ENCODE measurements at regions not wholly inside any gene's neighbourhood (a gene's known extent, or its start where the extent isn't known, plus 50 kb on each side); places are given as distances from the start of the nearest gene placed in this dataset.

DNA sequence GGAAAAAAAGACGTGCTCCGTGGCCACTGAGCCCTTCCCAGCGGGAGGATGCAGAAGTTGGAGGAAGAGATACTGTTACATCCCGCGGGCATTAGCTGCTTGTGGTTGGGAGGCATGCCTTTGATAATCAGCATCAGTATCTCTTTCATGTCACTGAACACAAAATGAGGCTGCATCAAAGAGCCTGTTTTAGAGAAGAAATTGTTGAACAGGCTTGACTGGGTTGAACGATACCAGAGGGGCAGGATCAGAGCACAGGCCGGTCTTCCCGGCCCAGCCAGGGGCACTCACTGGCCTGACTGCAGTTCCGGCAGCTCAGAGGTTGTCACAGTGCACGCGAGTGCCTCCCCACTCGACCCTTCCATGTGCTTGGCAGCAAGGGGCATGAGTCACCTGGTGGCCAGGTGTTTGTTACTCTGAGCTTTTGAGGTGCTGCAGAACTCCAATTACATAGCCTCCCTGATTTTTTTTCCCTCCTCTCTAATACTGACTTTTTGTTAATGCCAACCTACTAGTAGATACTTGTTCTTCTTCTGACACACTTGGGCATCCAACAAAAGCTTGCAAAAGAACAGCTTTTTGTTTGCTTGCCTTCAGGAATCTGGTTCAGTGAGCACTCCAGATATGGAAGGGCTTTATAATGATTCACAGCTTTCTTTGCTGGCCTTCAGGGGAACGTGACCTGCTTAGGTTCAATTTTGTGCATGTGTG lies 121.6 kb downstream of the VAPA start:
- DNase-seq = no peak

DNA sequence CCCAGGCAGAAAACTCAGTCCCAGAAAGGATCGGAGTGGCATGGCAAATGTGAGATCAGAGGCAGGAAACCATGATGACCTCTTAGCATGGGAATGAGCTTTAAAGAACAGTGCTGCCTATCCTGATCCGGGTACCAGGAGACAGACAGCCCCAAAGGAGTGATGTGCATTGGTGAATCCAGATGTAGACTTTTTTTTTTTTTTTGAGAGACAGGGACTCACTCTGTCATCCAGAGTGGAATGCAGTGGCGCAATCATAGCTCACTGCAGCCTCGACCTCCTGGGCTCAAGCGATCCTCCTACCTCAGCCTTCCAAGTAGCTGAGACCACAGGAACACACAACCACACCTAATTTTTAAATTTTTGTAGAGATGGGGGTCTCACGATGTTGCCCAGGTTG lies 122.7 kb downstream of the VAPA start:
- DNase-seq = no peak

DNA sequence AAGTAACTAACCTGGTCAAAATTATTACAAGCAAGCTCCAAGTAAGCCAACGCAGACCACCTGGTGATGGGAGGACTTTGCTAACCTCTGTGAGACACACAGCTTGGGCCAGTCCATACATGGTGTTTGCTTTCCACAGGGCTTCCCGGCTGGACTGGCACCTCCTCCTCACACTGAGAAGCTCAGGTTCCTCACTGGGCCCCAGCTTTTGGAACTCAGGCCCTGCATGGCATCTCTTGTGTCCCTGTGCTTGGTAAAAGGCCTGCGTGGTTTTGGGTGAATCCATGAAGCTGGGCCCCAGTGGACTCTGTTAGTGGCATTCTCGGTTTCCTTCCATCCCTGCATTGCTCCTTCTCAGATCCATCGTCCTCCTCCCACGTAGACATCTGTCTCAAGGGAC lies 123.4 kb downstream of the VAPA start:
- DNase-seq = no peak

DNA sequence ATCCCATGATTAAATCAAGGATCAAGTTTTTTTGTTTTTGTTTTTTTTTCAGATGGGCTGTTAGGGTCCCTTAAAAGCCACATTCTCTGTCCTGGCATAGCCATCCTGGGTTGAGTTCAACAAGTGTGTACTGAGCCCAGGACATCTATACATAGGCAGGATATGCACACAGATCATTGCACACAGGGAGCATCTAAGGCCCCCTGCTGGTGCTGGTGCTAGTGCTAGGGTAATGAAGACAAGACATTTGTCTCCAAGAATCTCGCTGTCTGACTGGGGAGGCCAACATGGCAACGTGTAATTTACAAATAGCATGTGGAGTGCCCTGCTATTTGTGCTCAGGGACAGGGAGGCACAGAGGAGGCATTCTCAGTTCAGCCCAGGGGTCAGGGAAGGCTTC lies 124.5 kb downstream of the VAPA start:
- DNase-seq = no peak

DNA sequence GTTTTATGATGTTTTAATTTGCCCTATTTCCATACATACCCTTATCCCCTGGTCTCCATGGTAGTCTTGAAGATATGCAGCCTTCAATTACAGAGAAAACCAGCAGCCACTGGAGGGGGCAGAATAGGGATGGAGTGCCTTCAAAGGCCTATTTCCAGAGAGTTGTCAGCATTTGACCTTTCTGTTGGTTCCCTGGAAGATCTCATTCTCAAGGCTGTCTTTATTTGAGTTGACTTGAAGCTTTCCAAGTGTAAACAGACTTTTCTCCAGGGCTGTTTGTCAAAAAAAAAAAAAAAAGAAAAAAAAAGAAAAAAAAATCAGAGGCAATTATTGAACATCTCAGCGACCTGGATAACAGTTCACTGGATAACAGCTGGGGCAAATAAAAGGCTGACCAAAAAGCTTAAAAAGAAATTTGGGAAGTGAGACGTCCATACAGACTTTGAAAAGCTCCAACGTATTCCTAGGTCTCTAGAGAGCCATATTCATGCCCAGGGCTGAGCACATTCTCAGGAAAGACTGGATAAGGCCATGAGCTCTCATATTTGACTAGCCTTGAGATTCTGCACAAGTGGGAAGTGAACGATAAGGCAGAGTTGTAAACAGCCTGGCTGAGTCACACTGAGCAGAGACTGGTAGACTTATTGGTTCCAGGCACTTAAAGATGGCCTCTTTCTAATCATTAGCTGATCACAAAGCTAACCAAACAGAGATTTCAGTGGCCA lies 126.6 kb downstream of the VAPA start:
- no peak for DNase-seq

DNA sequence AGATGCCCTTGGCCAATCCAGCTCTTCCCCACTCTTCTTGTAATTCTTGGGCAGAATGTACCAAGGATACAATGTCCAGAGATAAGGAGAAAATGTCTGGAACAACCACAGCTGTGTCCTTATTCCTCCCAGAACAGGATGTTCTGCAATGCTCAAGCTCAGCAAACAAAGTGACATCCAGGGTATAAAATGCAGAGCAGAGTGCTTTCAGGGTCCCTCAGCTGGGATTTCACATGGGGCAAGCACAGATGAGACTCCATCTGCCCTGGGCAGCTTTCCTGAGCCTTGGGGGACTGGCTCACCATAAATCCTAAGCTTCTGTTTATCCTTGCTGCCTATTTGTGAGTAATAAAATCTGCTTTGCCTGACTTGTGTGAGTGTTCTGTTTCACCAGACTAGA lies 127.4 kb downstream of the VAPA start:
- no peak for DNase-seq

DNA sequence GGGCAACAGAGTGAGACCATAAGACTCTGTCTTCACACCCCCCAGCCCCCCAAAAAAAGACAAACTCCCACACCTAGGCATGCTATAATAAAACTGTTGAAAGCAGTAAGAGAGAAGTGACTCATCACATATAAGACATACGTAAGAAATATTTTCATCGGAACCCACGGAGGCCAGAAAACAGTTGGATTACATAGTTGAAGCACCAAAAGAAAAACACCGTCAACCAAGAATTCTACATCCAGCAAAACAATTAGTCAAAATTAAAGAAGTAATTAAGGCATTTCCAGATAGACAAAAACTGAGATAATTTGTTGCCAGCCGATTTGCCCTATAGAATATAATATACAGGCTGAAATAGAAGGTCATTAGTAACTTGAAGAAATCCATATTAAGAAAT lies 128.7 kb downstream of the VAPA start:
- no peak for DNase-seq

DNA sequence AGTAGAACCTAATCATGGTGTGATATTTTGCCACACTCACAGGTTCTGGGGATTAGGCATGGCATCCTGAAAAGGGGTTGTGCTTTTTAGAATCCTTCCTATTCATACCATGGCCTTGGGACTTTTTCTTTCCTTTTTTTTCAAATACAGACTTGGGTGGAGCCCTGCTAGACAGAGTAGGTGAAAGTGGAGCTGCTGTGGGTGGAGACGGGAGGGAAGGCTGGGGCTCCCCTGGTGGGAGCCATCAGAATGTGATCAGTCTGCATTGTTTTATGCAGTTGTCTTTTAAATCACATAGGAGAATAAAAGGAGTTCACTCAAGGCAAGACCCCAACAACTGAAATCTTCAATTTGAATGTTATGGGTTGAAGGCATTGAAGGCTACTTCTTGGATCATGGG lies 130.2 kb downstream of the VAPA start:
- no peak for DNase-seq

DNA sequence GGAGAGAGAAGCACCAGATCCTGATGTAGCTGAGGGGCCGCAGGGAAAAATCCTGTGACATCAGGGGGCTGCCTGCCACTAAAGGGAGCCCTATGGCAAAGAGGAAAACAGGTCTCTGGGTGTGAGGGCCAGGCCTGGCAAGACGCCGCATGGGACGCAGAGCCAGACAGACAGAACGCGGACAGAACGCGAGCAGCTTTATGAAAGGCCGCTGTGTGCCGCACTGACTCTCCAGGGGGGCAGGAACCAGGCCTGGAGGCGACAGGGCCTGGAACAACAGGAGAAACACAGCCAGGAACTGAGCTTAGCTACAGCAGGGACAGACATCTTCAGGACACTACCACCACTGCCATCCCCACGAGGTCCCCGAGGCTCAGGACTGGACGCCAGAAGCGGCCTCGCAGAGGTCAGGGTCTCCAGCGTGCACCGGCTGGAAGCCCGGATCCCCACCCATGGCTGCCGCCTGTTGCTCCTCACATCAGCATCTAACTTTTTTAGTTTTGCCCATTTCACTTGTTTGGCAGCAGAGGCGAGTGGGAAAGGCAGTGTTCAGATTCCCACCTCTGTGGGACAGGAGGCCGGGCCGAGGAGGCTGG lies 131.6 kb downstream of the VAPA start:
- DNase-seq = no peak

DNA sequence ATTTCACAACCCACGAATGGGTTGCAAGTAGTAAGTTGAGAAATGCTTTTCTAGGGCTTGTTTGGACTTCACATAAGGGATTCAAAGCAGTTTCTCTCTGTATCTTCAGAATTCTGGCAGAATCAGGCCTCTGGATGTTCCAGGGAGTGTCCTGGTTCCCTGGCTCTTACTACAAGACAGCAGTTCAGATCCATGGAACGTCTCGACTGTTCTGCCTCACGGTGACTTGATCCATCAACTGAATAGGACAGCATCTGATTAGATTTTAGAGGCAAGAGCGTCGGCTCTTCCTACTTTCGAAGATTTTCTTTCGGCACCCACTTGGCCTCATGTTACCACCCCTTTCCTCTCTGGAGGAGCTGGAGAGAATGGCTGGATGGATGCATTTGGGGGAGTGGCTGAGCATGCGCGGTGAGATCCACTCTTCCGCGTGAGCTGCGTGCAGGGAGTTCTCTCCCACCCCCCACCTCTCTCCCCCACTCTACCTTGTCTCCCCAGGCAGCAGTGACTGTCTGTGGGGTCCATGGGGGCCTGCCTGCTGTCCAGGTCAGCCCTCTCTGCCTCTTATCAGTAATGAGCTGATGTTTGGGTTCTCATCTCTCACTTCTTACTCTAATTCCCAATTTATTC lies 132.5 kb downstream of the VAPA start:
- DNase-seq = no peak

DNA sequence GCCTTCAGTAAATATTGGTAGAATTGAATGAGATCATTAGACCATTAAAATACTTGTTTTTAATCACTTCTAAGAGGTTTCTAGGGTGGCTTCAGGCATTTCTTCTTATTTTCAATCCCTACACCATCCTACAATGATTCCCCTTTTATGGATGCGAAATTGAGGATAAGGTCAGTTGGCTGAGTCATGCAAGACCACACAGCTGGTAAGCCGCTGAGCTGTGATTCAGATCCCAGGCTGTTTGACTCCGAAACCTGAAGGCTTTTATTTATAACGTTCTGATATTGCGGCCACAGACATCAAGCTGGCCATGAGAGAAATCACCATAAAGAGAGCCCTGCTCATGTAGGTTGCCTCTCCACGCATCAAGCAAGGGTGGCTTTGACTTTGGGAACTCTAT lies 133.4 kb downstream of the VAPA start:
- DNase-seq = no peak

DNA sequence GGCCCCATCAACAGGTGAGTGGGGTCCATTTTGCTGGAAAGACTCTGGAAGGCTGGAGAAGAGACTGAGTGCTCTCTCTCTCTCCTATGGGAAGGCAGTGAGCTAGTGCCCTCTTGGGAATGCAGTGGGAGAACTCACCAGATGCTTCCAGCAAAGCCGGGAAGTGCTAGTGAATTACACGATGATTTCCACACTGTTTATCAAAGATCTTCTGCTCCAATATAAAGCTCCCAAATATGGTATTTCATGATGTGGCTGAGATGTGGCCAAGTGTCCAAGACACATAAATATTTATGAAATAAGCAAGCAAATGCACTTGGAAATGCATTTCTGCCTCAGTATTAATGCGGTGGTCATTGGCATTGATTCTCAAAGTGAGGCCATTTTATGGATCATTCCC lies 135.9 kb downstream of the VAPA start:
- DNase-seq = no peak

DNA sequence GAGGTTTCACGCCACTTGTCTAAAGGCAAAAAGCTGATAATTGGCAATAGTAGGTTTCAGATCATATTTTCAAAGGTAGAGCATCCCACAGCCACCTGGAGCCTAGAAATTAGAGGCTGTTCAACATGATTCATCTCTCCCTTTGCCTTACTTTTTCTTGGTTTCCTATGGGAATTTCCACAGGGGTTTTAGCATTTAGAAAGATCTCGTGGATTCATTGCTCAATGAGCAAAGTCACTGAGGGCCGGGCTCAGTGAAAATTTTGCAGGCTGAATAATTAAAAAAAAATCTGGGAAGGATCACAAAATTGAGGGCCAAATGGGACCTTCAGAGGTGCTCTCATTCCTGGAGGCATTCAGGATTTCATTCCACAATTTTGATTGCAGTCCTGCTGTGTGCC lies 137.1 kb downstream of the VAPA start:
- DNase-seq = no peak

DNA sequence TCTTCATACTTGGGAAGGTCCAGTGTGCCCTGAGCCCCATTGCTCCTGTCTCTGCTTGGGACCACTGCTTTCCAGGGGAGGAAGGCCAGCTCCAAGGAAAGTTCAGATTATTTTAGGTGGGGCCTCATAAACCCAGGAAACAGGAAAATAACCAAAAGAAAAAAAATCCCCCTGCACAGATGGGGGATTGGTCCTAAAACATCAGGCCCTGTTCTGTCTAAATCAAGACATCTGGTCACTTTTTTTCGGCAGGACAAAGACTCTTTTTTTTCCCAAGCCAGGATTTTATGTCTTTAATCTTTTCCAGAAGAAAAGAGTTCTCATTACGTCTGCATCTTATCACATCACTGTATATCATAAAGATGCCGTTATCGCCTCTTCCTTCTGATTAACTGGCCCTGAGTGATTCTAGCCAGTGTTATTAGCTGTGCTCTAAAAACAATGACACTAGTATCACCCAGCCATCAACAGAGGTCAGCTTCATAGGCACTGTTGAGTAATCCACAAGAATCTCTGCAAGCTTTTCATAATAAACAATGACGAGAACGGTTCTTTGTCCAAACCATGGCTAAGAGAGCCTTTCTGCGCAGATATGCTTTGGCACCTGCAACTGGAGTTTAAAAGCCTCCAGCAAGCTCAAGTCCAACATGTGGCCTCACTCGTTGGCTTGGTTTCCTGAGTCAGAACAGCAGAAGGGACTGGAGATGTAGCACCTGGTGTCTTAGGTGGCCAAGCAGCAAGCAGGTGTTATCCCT lies 138.2 kb downstream of the VAPA start:
- DNase-seq = no peak

DNA sequence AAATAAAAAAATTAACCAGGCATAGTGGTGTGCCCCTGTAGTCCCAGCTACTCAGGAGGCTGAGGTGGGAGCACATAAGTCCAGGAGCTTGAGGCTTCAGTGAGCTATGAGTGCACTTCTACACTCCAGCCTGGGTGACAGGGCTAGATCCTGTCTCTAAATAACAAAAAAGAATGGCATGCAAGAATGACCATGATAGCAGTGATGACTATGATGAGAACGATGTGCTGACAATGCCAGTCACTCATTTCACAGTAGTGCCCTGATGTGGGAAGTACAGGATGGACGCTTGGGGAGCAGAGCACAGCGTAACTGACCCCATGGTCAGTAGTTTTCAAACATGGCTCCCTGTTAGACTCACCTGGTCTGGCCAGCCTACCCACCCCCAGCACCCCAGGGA lies 139.1 kb downstream of the VAPA start:
- no peak for DNase-seq

DNA sequence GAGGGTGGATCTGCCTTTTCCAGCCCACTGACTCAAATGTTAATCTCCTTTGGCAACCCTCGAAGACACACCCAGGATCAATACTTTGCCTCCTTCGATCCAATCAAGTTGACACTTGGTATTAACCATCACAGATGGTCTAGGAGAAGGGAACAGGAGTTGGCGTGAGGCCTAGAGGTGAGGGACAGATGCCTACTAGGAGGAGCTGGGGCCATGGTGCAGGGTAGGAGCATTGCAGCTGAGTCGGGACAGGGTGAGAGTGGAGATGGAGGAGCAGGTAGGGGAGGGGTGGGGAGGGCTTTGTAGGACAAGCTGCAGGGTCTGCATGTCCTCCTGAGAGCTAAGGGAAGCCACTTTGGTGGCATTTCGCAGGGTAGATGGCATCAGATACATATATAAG lies 140.0 kb downstream of the VAPA start:
- no peak for DNase-seq

DNA sequence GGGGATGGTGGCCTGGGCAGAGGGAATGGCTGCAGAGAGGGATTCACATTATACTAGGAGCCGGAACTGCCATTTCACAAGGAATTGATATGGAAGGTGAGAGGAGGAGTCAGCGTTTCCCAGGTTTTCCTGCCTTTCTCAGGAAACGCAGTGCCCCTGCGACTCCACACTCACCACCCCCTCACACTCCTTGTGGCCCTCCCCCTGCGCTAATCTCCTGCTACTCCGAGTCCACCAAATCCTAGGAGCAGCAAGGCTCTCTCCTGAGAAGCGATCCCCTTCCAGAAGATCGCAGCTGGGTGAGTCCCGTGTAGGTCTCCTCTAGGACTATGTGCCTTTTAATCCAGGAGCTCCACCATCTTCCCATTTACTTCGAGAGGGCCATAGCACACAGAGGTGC lies 140.6 kb downstream of the VAPA start:
- no peak for DNase-seq

DNA sequence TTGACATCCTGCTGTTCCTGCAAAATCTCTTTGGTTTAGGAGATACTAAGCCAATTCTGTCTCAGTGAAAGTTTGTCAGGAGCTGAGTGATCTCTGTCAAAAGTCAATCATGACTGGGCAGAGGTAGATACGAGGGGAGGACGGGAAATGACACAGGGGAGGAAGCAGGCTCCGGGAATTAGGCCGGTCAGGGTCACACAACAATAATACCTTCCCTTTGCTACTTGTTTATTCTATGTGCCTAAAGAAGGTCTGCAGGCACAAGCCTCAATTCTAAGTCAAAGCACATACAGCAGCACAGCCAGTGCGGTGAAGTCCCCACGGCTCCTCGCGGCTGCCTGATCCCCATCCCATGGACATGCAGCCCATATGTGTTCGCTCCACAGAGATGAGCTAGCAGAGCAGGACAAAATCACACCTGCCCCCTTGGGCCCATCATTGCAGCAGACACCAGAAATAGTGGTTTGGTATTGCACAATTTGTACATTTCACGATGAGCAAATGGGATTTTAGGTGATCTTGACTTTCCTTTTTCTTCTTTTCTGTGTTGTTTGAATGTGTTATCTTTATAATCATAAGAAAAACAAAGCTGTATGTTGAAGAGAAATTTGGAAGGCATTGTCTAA lies 141.4 kb downstream of the VAPA start:
- DNase-seq = no peak

DNA sequence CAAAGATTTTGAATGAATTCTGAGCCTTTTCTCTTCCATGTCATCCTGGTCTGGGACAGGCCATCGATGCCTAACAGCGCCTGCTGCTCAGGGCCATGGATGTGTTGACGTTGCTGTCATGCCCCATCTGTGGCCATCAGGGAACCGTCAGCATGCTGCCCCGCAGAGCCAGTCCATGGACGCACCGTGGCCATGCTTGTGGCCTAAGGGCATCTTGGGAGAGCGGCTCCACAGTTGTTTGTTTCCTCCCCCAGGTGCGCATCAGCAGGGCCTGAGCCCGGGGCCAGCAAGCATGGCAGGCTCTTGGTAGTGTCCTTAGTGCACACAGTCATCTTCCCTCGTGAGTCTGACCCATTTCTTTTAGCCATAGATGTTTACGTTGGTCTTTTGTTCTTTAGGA lies 142.7 kb downstream of the VAPA start:
- DNase-seq = no peak

DNA sequence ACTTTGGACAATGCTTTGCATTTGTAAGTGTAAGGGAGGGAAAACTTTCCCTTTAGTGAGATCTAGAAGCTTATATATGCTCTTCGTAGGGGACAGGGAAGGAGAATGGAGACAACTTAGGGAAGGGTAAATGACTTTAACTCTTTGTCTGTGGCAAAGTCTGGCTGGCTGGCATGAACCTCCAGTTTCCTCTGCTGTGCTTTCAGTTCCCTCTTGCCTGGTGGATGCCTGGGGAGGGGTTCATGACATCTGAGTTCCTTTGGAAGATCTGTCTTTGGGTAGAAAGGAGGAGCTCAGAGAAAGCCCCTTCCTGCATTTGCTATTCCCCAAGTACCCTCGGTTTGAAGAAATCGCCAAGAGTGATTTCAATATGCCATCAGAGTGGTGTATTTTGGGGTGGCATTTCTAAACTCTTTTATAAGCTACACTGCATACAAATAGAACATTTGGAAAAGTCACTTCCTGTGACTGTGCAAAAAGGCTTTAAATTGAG lies 143.6 kb downstream of the VAPA start:
- DNase-seq = no peak

DNA sequence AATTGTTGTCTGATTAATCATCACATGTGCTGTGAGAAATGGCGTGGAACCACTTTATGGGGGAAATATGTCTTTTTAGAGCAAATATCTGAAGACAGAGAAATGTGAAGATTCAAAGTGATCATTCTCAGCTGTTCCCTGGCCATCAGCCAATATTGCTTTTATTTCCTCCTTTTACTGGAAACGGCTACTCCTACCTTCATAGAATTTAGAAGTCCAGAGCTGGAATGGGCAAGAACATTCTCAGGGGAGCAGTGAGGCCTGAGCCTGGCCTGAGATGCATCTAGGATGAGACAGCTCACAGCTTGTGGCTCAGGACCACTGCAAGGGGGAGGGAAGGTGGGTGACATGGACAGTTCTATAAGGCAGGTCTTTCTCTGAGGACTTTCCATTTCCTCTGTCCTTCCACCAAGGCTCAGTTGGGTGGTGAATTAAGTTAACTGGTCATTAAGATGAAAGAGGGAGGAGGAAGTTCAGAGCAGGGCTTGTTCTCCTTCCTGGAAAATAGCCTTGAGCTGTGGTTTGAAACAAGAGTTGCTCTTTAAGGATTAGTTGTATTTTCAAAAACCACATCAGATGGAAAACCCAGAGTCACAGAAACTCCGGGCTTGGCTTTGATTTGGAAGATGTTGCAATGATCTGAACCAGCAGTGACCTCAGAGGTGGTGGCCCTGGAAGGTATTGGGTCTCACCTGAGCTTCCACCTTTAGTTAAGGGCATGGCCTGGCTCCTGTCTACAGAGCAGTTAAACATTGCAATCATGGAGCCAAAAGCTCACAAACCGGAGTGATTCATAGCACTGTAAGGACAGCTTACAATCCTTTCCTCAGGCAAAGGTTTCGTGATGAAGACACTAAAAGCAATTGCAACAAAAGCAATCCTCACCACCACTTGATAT lies 144.3 kb downstream of the VAPA start:
- no peak for DNase-seq
